Neural crest cell (in vitro differentiated cells): ENCODE measurements at regions not wholly inside any gene's neighbourhood (a gene's known extent, or its start where the extent isn't known, plus 50 kb on each side); places are given as distances from the start of the nearest gene placed in this dataset.

ENCODE experiments used
- DNase-seq: peaks from one replicate; pipeline ENCODE4 v3.0.0; 2021; ENCODE audit warnings: low read depth, mixed read lengths, low spot score
- H3K27ac Mint-ChIP-seq: one replicate; pipeline ENCODE4 v1.8.0; 2021; ENCODE audit warnings: mild to moderate bottlenecking, mixed read lengths; ENCODE audit not compliant: unreplicated experiment
- H3K27me3 Mint-ChIP-seq: 2 replicates; pipeline ENCODE4 v1.8.0; 2021; ENCODE audit warnings: low read depth, mild to moderate bottlenecking, mixed read lengths
- H3K36me3 Mint-ChIP-seq: 2 replicates; pipeline ENCODE4 v1.8.0; 2021; ENCODE audit warnings: low read depth, mild to moderate bottlenecking, mixed read lengths
- H3K4me1 Mint-ChIP-seq: 2 replicates; pipeline ENCODE4 v1.8.0; 2021; ENCODE audit warnings: mixed read lengths
- H3K4me3 Mint-ChIP-seq: one replicate; pipeline ENCODE4 v1.8.0; 2021; ENCODE audit warnings: mild to moderate bottlenecking, mixed read lengths
- H3K9me3 Mint-ChIP-seq: 2 replicates; pipeline ENCODE4 v1.8.0; 2021; ENCODE audit warnings: mixed read lengths
- TF ChIP-seq, protein P1 (sequence below): fragments of 200-600 bp; sonication (generic); conservative IDR thresholded peaks from 2 replicates; pipeline ENCODE4 v1.5.0; 2021; ENCODE audit warnings: antibody characterized with exemption, mild to moderate bottlenecking

GRCh38 chr10:85149766-85150165 lies 821.4 kb downstream of the CCSER2 start:
- peaks cover 3% of the 10 kb centered on the region for H3K9me3 Mint-ChIP-seq
- no peak overlapping the region for H3K27ac Mint-ChIP-seq
- H3K4me1 Mint-ChIP-seq, result peaks cover 41% of the 10 kb centered on the region
- TF ChIP-seq, protein P1, sequence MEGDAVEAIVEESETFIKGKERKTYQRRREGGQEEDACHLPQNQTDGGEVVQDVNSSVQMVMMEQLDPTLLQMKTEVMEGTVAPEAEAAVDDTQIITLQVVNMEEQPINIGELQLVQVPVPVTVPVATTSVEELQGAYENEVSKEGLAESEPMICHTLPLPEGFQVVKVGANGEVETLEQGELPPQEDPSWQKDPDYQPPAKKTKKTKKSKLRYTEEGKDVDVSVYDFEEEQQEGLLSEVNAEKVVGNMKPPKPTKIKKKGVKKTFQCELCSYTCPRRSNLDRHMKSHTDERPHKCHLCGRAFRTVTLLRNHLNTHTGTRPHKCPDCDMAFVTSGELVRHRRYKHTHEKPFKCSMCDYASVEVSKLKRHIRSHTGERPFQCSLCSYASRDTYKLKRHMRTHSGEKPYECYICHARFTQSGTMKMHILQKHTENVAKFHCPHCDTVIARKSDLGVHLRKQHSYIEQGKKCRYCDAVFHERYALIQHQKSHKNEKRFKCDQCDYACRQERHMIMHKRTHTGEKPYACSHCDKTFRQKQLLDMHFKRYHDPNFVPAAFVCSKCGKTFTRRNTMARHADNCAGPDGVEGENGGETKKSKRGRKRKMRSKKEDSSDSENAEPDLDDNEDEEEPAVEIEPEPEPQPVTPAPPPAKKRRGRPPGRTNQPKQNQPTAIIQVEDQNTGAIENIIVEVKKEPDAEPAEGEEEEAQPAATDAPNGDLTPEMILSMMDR, result no peak
- H3K36me3 Mint-ChIP-seq, result no peaks in the 10 kb centered on the region
- DNase-seq, result no peak
- peaks cover 3% of the 10 kb centered on the region for H3K27me3 Mint-ChIP-seq
- no peak overlapping the region for H3K4me3 Mint-ChIP-seq

DNA sequence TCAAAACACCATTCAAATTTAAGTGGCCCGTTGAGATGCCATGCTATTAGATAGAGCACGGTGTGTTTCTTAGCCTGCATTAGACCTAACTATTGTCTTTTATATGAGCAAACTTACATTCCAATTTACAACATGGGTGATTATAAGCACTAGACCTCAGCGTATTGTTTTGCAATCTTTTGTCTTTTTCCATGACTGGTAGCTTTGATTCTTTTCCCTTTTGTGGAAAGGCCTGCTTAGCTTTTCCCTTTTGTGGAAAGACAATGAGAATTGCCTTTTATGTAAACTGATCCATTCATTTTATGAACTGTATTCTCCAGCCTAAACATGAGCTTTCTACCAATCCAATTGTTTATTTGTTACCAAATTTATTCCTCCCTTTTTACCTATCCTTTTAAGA lies 823.1 kb downstream of the CCSER2 start:
- peaks cover 3% of the 10 kb centered on the region for H3K27me3 Mint-ChIP-seq
- peak overlapping the region; percentile 3 for H3K4me3 Mint-ChIP-seq
- no peak overlapping the region for H3K27ac Mint-ChIP-seq
- H3K36me3 Mint-ChIP-seq, result no peaks in the 10 kb centered on the region
- H3K9me3 Mint-ChIP-seq, result no peaks in the 10 kb centered on the region
- peaks cover 41% of the 10 kb centered on the region for H3K4me1 Mint-ChIP-seq
- TF ChIP-seq, protein P1, result no peak
- no peak for DNase-seq

- no peaks in the 10 kb centered on the region for H3K36me3 Mint-ChIP-seq
- H3K4me3 Mint-ChIP-seq, result peak overlapping the region; percentile 23
- H3K4me1 Mint-ChIP-seq, result peaks cover 41% of the 10 kb centered on the region
- no peaks in the 10 kb centered on the region for H3K9me3 Mint-ChIP-seq
- no peak for DNase-seq
- no peak overlapping the region for H3K27ac Mint-ChIP-seq
- TF ChIP-seq, protein P1, result no peak
- H3K27me3 Mint-ChIP-seq, result peaks cover 1% of the 10 kb centered on the region
These were observed 824.1 kb downstream of the CCSER2 start for GRCh38 chr10:85152496-85152895.

DNA sequence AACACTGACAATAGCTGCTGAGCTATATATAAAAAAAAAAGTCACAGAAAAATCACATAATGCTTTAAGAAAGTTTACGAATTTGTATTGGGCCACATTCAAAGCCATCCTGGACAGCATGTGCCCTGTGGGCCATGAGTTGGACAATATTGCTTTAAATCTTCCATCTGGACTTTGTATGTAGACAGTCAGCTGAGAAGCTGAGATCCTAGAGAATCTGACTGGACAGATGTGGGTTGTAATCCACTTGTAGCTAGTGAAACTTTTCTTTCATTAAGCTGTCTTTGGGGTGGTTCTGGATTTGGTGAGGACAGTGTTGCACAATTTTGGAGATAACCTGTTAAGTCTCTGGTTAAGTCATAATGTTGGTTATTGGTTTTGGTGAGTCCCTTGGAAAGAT lies 824.5 kb downstream of the CCSER2 start:
- no peak for DNase-seq
- H3K4me1 Mint-ChIP-seq, result peaks cover 41% of the 10 kb centered on the region
- H3K27me3 Mint-ChIP-seq, result no peaks in the 10 kb centered on the region
- no peaks in the 10 kb centered on the region for H3K9me3 Mint-ChIP-seq
- peak overlapping the region; percentile 23 for H3K4me3 Mint-ChIP-seq
- TF ChIP-seq, protein P1, result no peak
- no peaks in the 10 kb centered on the region for H3K36me3 Mint-ChIP-seq
- no peak overlapping the region for H3K27ac Mint-ChIP-seq

DNA sequence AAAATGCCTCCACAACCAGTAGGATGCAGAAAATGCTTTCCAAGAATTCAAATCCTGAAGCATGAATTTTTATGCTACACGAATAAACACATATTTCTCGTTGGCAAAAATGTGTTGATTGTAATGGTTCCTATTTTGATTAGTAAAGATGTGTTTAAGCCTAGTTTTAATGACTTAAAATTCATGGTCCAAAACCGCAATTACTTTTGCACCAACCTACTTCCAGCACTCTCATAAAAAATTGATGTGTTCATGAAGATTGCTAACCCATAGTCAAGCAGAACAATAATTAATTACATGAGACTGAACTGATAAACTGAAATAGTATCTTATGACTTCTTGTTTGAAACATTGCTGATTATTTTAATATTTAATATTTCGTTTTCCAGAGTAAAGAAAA lies 828.8 kb downstream of the CCSER2 start:
- Mint-ChIP-seq H3K4me1 (peaks cover 13% of the 10 kb centered on the region), H3K27me3 (no peaks in the 10 kb centered on the region), H3K27ac (no peak overlapping the region), H3K4me3 (no peak overlapping the region), H3K9me3 (no peaks in the 10 kb centered on the region), H3K36me3 (no peaks in the 10 kb centered on the region)
- TF ChIP-seq, protein P1, result no peak
- no peak for DNase-seq

DNA sequence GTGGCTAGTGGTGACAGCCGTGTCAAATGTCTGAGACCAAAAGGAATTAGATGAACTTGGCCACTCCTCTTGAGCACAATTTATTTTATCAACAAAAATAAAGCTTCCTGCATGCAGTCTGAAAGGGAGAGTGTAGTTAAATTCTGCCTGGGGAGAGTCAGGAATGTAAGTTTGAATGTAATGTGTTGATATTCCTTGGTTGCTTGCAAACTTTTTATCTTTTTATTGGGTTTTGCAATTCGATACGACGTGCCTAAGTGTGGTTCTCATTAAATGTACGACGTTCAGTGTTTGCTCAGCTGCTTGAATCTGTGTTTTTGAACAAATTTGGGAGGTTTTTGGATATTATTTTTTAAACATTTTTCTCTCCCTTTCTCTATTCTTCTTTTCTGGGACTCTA lies 839.9 kb downstream of the CCSER2 start:
- Mint-ChIP-seq H3K4me3 (no peak overlapping the region), H3K27ac (no peak overlapping the region), H3K9me3 (no peaks in the 10 kb centered on the region), H3K27me3 (no peaks in the 10 kb centered on the region), H3K36me3 (no peaks in the 10 kb centered on the region), H3K4me1 (no peaks in the 10 kb centered on the region)
- no peak for DNase-seq
- TF ChIP-seq, protein P1, result no peak
